ENCODE measurements at regions not wholly inside any gene's neighbourhood (a gene's known extent, or its start where the extent isn't known, plus 50 kb on each side); places are given as distances from the start of the nearest gene placed in this dataset.

DNA sequence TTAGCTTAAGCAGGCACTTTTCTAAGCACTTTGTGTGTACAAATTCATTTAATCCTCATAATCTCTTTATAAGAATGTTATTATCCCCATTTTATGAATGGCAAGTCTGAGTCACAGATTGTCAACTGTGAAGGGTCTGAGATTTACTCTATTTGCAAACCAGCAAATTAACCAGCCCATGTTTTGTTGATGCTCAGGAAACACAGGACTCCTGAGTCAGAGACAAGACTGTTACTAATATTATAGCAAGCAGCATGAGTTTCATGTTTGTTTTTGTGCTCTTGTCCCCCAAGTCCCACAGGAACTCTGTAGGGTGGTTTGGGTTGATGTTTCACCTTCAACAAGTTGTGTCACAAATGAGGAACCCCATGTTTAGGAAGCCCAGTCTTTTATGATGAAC, 182.0 kb upstream of the PPP1R3A start:
- H3K4me3 ChIP-seq (ENCODE audit: low read depth, low read length): no peak overlapping the region
- no peak for DNase-seq (ENCODE audit: low read depth, low spot score)
- TF ChIP-seq, protein P1, sequence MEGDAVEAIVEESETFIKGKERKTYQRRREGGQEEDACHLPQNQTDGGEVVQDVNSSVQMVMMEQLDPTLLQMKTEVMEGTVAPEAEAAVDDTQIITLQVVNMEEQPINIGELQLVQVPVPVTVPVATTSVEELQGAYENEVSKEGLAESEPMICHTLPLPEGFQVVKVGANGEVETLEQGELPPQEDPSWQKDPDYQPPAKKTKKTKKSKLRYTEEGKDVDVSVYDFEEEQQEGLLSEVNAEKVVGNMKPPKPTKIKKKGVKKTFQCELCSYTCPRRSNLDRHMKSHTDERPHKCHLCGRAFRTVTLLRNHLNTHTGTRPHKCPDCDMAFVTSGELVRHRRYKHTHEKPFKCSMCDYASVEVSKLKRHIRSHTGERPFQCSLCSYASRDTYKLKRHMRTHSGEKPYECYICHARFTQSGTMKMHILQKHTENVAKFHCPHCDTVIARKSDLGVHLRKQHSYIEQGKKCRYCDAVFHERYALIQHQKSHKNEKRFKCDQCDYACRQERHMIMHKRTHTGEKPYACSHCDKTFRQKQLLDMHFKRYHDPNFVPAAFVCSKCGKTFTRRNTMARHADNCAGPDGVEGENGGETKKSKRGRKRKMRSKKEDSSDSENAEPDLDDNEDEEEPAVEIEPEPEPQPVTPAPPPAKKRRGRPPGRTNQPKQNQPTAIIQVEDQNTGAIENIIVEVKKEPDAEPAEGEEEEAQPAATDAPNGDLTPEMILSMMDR (IDR thresholded peaks at IDR 0.05; ENCODE audit: insufficient read depth, low read length, missing control alignments): no peak
- ChIA-PET POLR2A (no interaction called here), CTCF (no interaction called here)

DNA sequence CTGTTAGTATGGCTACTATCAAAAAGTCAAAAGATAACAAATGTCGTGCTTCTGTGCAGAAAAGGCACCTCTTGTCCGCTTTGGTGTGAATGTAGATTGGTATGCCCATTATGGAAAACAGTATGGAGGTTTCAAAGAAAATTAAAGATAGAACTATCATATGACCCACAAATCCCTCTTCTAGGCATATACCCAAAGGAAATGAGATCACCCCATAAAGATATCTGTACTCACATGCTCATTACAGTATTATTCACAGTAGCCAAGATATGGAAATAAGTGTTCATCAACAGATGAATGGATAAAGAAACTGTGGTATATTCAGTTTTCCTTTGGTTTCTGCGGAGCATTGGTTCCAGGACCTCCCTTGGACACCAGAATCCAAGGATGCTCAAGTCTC, 180.5 kb upstream of the PPP1R3A start:
- no peak for DNase-seq (ENCODE audit: low read depth, low spot score)
- ChIA-PET CTCF (no interaction called here), POLR2A (no interaction called here)
- no peak overlapping the region for H3K4me3 ChIP-seq (ENCODE audit: low read depth, low read length)
- TF ChIP-seq, protein P1 (IDR thresholded peaks at IDR 0.05; ENCODE audit: insufficient read depth, low read length, missing control alignments): no peak

DNA sequence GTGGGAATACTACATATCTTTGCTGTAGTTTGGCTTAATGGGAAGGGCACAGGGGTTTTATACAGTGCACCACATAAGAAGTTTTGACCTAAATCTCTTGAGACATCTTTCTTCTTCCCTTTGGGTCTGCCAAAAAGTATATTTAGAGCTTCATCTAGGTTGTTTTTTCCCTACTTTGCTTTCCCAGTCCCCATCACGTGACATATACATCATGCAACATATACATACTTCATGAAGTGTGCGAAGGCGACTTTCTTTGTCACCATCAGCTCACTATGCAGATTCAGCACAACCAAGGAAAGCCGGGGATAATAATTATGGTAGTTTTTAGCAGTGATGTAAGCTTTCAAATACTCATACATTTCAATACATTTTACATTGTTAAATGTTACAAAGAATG, 177.1 kb upstream of the PPP1R3A start:
- ChIA-PET CTCF (no interaction called here), POLR2A (no interaction called here)
- DNase-seq (ENCODE audit: low read depth, low spot score): no peak
- H3K4me3 ChIP-seq (ENCODE audit: low read depth, low read length): no peak overlapping the region
- TF ChIP-seq, protein P1 (IDR thresholded peaks at IDR 0.05; ENCODE audit: insufficient read depth, low read length, missing control alignments): no peak

DNA sequence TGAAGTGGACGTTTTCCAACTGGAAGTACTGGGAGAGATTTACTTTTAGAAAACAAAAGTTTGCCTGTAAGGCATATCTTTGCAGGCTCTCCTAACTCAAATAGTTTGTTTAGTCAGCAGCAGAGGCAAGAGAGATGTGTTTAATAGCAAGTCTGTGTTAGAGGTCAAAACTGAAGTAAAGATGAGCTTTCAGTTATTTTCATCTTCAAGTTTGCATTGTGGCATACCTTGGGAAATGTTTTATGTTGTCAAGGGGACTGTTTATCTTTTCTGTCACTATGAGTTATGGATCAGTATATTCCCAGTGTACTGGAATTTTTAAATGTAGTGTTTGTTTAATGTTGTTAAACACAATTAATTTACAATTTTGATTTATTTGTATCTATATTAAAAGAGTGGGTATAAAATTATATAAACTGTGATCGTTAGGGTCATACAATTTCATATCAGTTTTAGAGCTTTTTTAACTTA, 169.7 kb upstream of the PPP1R3A start:
- ChIA-PET POLR2A (no interaction called here), CTCF (no interaction called here)

DNA sequence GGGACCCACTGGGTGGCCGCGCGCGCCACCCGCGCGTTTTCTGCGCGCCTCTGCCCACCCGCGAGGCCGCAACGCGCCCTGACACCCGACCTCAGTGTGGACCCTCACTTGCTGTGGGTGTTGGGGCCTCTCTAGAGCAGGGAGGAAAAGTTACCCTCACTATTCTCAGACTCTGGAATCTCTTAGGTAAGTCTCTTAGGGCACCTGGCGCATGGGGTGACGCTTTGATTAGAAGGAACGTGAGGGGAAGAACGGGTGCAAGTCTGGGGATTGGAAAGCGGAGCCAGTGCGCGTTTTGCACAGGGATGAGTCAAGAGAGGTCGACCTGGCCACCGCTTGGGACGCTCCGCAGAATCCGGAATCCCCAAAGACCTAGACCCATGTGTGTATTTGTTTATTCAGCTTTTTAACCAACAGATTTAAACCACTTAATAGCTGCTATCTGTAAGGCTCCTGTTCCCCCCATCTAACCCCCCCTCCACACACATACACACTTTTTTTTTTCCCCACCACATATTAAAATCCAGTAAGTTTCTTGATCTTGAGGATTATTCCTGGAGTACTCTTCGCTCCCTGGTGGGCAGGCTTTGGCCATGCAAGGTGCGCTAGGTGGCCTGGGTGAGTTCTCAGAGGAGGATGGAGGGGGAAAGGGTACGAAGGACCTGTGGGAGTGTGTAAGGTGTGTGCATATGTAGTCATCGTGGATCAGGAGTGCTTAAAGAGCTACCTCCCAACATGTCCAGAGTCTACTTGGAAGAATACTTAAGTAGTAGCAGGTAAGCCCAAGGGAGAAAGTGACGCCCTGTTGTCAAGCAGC, 169.1 kb upstream of the PPP1R3A start:
- CTCF ChIA-PET: no interaction called here
- POLR2A ChIA-PET: no interaction called here

More for the DNA sequence above, 169.7 kb upstream of the PPP1R3A start:
- no peak for DNase-seq (ENCODE audit: low read depth, low spot score)
- TF ChIP-seq, protein P1 (IDR thresholded peaks at IDR 0.05; ENCODE audit: insufficient read depth, low read length, missing control alignments): no peak
- H3K4me3 ChIP-seq (ENCODE audit: low read depth, low read length): no peak overlapping the region

DNA sequence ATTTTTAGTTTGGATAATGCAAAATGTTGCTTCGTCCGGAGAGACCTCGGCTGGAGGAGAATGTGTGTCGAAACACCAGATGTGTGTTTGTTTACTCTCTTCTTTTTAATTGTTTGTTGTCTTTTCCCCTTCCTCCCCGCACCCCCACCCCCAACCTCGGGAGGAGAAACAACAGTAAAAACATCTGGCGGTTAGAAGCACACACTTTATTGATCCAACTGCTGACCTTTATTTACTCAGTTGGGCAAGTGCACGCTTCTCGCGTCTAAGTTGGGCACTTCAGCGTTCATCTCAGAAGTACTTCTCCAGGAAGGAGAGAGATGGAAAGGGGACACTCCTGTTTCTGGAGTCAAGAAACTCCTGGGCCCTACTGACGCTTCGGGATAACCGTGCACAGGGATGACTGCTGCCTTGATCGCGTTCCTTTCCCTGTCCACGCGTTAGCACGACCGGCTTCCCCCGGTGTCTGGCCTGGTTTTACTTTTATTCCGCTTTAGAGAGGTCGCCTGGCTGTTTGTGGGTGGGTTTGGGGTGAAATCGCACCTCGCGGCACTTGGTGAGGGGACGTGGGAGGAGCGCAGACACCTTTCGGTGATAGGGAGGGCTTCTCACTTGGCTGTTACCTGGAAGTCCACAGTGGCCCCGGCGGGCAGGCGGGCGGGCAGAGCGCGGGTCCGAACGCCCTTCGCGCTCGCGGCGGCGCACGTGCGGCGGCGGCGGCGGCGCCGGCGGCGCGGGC, 168.3 kb upstream of the PPP1R3A start:
- CTCF ChIA-PET: no interaction called here
- H3K4me3 ChIP-seq (ENCODE audit: low read depth, low read length): peak overlapping the region; percentile 54
- no peak for DNase-seq (ENCODE audit: low read depth, low spot score)
- POLR2A ChIA-PET: no interaction called here
- TF ChIP-seq, protein P1 (IDR thresholded peaks at IDR 0.05; ENCODE audit: insufficient read depth, low read length, missing control alignments): no peak

More for the DNA sequence above, 169.1 kb upstream of the PPP1R3A start:
- H3K4me3 ChIP-seq (ENCODE audit: low read depth, low read length): no peak overlapping the region
- DNase-seq (ENCODE audit: low read depth, low spot score): no peak
- TF ChIP-seq, protein P1 (IDR thresholded peaks at IDR 0.05; ENCODE audit: insufficient read depth, low read length, missing control alignments): no peak

All from AG04449 (cell line).